ENCODE measurements at regions not wholly inside any gene's neighbourhood (a gene's known extent, or its start where the extent isn't known, plus 50 kb on each side); places are given as distances from the start of the nearest gene placed in this dataset.

- Histone ChIP-seq H3K9me3 (no peaks in the 10 kb centered on the region), H3K36me3 (no peaks in the 10 kb centered on the region), H3K9ac (ENCODE audit: low read depth in 2 of 2, low read length in 2 of 2) (no peak overlapping the region), H3K27ac (no peak overlapping the region), H3K4me3 (no peak overlapping the region), H3K4me1 (no peaks in the 10 kb centered on the region), H3K27me3 (no peaks in the 10 kb centered on the region)
- intact Hi-C loops (cut with DNase I): no loop called here
- TF ChIP-seq CTCF (IDR thresholded peaks at IDR 0.05): no peak
- no peak for DNase-seq
Measured at GRCh38 chr5:2610986-2611385, 140.5 kb downstream of the IRX2 start.

- Histone ChIP-seq H3K4me1 (no peaks in the 10 kb centered on the region), H3K27me3 (no peaks in the 10 kb centered on the region), H3K4me3 (no peak overlapping the region), H3K36me3 (no peaks in the 10 kb centered on the region), H3K9me3 (no peaks in the 10 kb centered on the region), H3K9ac (ENCODE audit: low read depth in 2 of 2, low read length in 2 of 2) (no peak overlapping the region), H3K27ac (no peak overlapping the region)
- DNase-seq: no peak
- no peak for TF ChIP-seq CTCF (IDR thresholded peaks at IDR 0.05)
- intact Hi-C loops (cut with DNase I): no loop called here
Measured at GRCh38 chr5:2608391-2608790, 143.1 kb downstream of the IRX2 start.

- intact Hi-C loops (cut with DNase I): no loop called here
- Histone ChIP-seq H3K27ac (no peak overlapping the region), H3K9me3 (no peaks in the 10 kb centered on the region), H3K27me3 (no peaks in the 10 kb centered on the region), H3K36me3 (no peaks in the 10 kb centered on the region), H3K4me3 (no peak overlapping the region), H3K4me1 (no peaks in the 10 kb centered on the region), H3K9ac (ENCODE audit: low read depth in 2 of 2, low read length in 2 of 2) (no peak overlapping the region)
- no peak for TF ChIP-seq CTCF (IDR thresholded peaks at IDR 0.05)
- no peak for DNase-seq
Measured at GRCh38 chr5:2607598-2607997, 143.9 kb downstream of the IRX2 start.

- Histone ChIP-seq H3K9me3 (no peaks in the 10 kb centered on the region), H3K9ac (ENCODE audit: low read depth in 2 of 2, low read length in 2 of 2) (no peak overlapping the region), H3K4me1 (no peaks in the 10 kb centered on the region), H3K27me3 (no peaks in the 10 kb centered on the region), H3K4me3 (no peak overlapping the region), H3K27ac (no peak overlapping the region), H3K36me3 (no peaks in the 10 kb centered on the region)
- intact Hi-C loops (cut with DNase I): no loop called here
- no peak for DNase-seq
- no peak for TF ChIP-seq CTCF (IDR thresholded peaks at IDR 0.05)
Measured at GRCh38 chr5:2603272-2603575, 148.3 kb downstream of the IRX2 start.

- Histone ChIP-seq H3K36me3 (no peaks in the 10 kb centered on the region), H3K4me3 (no peak overlapping the region), H3K27me3 (no peaks in the 10 kb centered on the region), H3K27ac (no peak overlapping the region), H3K9me3 (no peaks in the 10 kb centered on the region), H3K9ac (ENCODE audit: low read depth in 2 of 2, low read length in 2 of 2) (no peak overlapping the region), H3K4me1 (no peaks in the 10 kb centered on the region)
- intact Hi-C loops (cut with DNase I): no loop called here
- no peak for TF ChIP-seq CTCF (IDR thresholded peaks at IDR 0.05)
- DNase-seq: no peak
Measured at GRCh38 chr5:2602451-2603271, 148.8 kb downstream of the IRX2 start.

Measured in colonic mucosa (tissue), 4 donors.